GM23338 (cell line): ENCODE measurements at regions not wholly inside any gene's neighbourhood (a gene's known extent, or its start where the extent isn't known, plus 50 kb on each side); places are given as distances from the start of the nearest gene placed in this dataset.

Experiments
- ATAC-seq: fragments of 200-7000 bp; cut with Tn5 transposase; 3 replicates; pipeline ENCODE4 v1.9.1; 2020
- DNase-seq: peaks from one replicate; pipeline ENCODE4 v3.0.0-alpha.2; 2015; ENCODE audit warnings: low spot score
- H2AFZ ChIP-seq: fragments of 200-600 bp; sonication (generic); 2 replicates; pipeline ENCODE4 v1.8.0; 2016; ENCODE audit warnings: antibody characterized with exemption, mild to moderate bottlenecking, moderate library complexity
- H3F3A ChIP-seq: fragments of 200-600 bp; sonication (generic); replicated peaks from 2 replicates; pipeline ENCODE4 v1.8.0; 2017; ENCODE audit warnings: antibody characterized with exemption, mixed run types, low read depth
- H3K27ac ChIP-seq: fragments of 200-600 bp; sonication (generic); 2 replicates; pipeline ENCODE4 v1.6.1; 2016; ENCODE audit warnings: low read depth
- H3K27me3 ChIP-seq: fragments of 200-600 bp; sonication (generic); 2 replicates; pipeline ENCODE4 v1.8.0; 2016; ENCODE audit warnings: mild to moderate bottlenecking, mixed run types, moderate library complexity; ENCODE audit not compliant: insufficient read depth
- H3K36me3 ChIP-seq: fragments of 200-600 bp; sonication (generic); 2 replicates; pipeline ENCODE4 v1.8.0; 2016; ENCODE audit warnings: mild to moderate bottlenecking; ENCODE audit not compliant: insufficient read depth
- H3K4me1 ChIP-seq: fragments of 200-600 bp; sonication (generic); 2 replicates; pipeline ENCODE4 v1.8.0; 2016; ENCODE audit warnings: mild to moderate bottlenecking, moderate library complexity; ENCODE audit not compliant: insufficient read depth
- H3K4me2 ChIP-seq: fragments of 200-600 bp; sonication (generic); 2 replicates; pipeline ENCODE4 v1.7.1; 2017; ENCODE audit warnings: mixed run types
- H3K4me3 ChIP-seq: fragments of 200-600 bp; sonication (generic); 2 replicates; pipeline ENCODE4 v1.6.1; 2016; ENCODE audit warnings: mixed run types
- H3K79me2 ChIP-seq: fragments of 200-600 bp; sonication (generic); replicated peaks from 2 replicates; pipeline ENCODE4 v1.8.0; 2017; ENCODE audit warnings: mild to moderate bottlenecking; ENCODE audit not compliant: insufficient read depth
- H3K9me2 ChIP-seq: fragments of 200-600 bp; sonication (generic); 2 replicates; pipeline ENCODE4 v1.8.0; 2017; ENCODE audit not compliant: insufficient read depth
- H4K20me1 ChIP-seq: fragments of 200-600 bp; sonication (generic); replicated peaks from 2 replicates; pipeline ENCODE4 v1.8.0; 2017; ENCODE audit warnings: mild to moderate bottlenecking; ENCODE audit not compliant: insufficient read depth
- H3K27ac Mint-ChIP-seq: 2 replicates; pipeline ENCODE4 v1.8.0; 2020; ENCODE audit warnings: inconsistent platforms, mild to moderate bottlenecking, moderate library complexity, mixed read lengths
- H3K27me3 Mint-ChIP-seq: 3 replicates; pipeline ENCODE4 v1.8.0; 2022; ENCODE audit warnings: low read depth, mild to moderate bottlenecking, moderate library complexity, mixed read lengths, inconsistent platforms; ENCODE audit not compliant: insufficient read depth, poor library complexity
- H3K36me3 Mint-ChIP-seq: 3 replicates; pipeline ENCODE4 v1.8.0; 2021; ENCODE audit warnings: low read depth, mild to moderate bottlenecking, inconsistent platforms, moderate library complexity, mixed read lengths
- H3K4me1 Mint-ChIP-seq: 3 replicates; pipeline ENCODE4 v1.8.0; 2020; ENCODE audit warnings: mild to moderate bottlenecking, inconsistent platforms, mixed read lengths
- H3K4me3 Mint-ChIP-seq: 3 replicates; pipeline ENCODE4 v1.8.0; 2021; ENCODE audit warnings: moderate library complexity, mild to moderate bottlenecking, inconsistent platforms, mixed read lengths
- H3K9me3 Mint-ChIP-seq: 3 replicates; pipeline ENCODE4 v1.8.0; 2020; ENCODE audit warnings: moderate library complexity, mild to moderate bottlenecking, inconsistent platforms, mixed read lengths
- CREB1 ChIP-seq: fragments of 250-450 bp; sonication (Bioruptor Pico); IDR thresholded peaks from 2 replicates; pipeline ENCODE4 v1.5.0; 2020; ENCODE audit warnings: low read depth, mild to moderate bottlenecking, moderate library complexity
- CTCF ChIP-seq, 2 experiments: fragments of 200-600 bp in 1 of 2; sonication (generic) in 1 of 2; conservative IDR thresholded peaks; 2 replicates each; pipeline versions ENCODE4 v1.5.1 to v1.6.1; 2016 to 2017; ENCODE audit warnings: antibody characterized with exemption in 2 of 2, low read depth in 2 of 2, mild to moderate bottlenecking in 2 of 2, moderate library complexity in 1 of 2
- ETS1 ChIP-seq: IDR thresholded peaks from 2 replicates; pipeline ENCODE4 v1.6.1; 2016; ENCODE audit warnings: antibody characterized with exemption
- EZH2 ChIP-seq: fragments of 200-600 bp; sonication (generic); IDR thresholded peaks from one replicate; pipeline ENCODE4 v1.8.0; 2017; ENCODE audit warnings: antibody characterized with exemption, mild to moderate bottlenecking, low read depth; ENCODE audit not compliant: unreplicated experiment
- EZH2phosphoT487 ChIP-seq: fragments of 200-600 bp; sonication (generic); IDR thresholded peaks from one replicate; pipeline ENCODE4 v1.8.1; 2018; ENCODE audit warnings: antibody characterized with exemption; ENCODE audit not compliant: unreplicated experiment
- JUNB ChIP-seq: IDR thresholded peaks from one replicate; pipeline ENCODE4 v1.6.1; 2016; ENCODE audit warnings: antibody characterized with exemption; ENCODE audit not compliant: unreplicated experiment
- NANOG ChIP-seq: IDR thresholded peaks from 2 replicates; pipeline ENCODE4 v1.6.1; 2016; ENCODE audit warnings: antibody characterized with exemption, borderline replicate concordance
- POLR2AphosphoS5 ChIP-seq: IDR thresholded peaks from 2 replicates; pipeline ENCODE4 v1.6.1; 2016; ENCODE audit warnings: antibody characterized with exemption, low read depth
- REST ChIP-seq: IDR thresholded peaks from one replicate; pipeline ENCODE4 v1.6.1; 2018; ENCODE audit warnings: antibody characterized with exemption; ENCODE audit not compliant: unreplicated experiment
- STAT1 ChIP-seq: IDR thresholded peaks from one replicate; pipeline ENCODE4 v1.6.1; 2016; ENCODE audit warnings: antibody characterized with exemption; ENCODE audit not compliant: unreplicated experiment
- ZNF114 ChIP-seq: fragments of 250-450 bp; sonication (Bioruptor Pico); IDR thresholded peaks from 2 replicates; pipeline ENCODE4 v1.5.0; 2020; ENCODE audit warnings: mild to moderate bottlenecking, moderate library complexity
- ZNF331 ChIP-seq: fragments of 250-450 bp; sonication (Bioruptor Pico); IDR thresholded peaks from 2 replicates; pipeline ENCODE4 v1.5.0; 2020; ENCODE audit warnings: low read depth, mild to moderate bottlenecking, moderate library complexity
- ZNF462 ChIP-seq: fragments of 250-450 bp; sonication (Bioruptor Pico); IDR thresholded peaks from 2 replicates; pipeline ENCODE4 v1.5.0; 2020; ENCODE audit warnings: mild to moderate bottlenecking, moderate library complexity

GRCh38 chr2:35293261-35293660, 1062.3 kb upstream of the CRIM1 start:
- Mint-ChIP-seq H3K9me3 (no peaks in the 10 kb centered on the region), H3K27me3 (peaks cover 2% of the 10 kb centered on the region), H3K27ac (no peak overlapping the region), H3K4me1 (peaks cover 6% of the 10 kb centered on the region; the same call in 1 of the 3 replicates), H3K4me3 (no peak overlapping the region), H3K36me3 (no peaks in the 10 kb centered on the region)
- no peak overlapping the region for H3K27ac ChIP-seq
- TF ChIP-seq ETS1 (no peak), ZNF331 (CRISPR knock-in tag) (no peak), CTCF (conservative IDR thresholded peaks at IDR 0.05; ENCODE audit: low read depth in 2 of 2) (no peak), NANOG (no peak), EZH2phosphoT487 (no peak), ZNF114 (no peak), STAT1 (no peak), REST (no peak), CREB1 (no peak), ZNF462 (CRISPR knock-in tag) (no peak), POLR2AphosphoS5 (no peak), EZH2 (no peak), JUNB (no peak)
- no peaks in the 10 kb centered on the region for H3K27me3 ChIP-seq
- no peaks in the 10 kb centered on the region; the same call in 1 of the 2 replicates for H3K9me2 ChIP-seq
- H3K36me3 ChIP-seq = no peaks in the 10 kb centered on the region
- peak; percentile 72 for ATAC-seq
- no peak overlapping the region for H3K4me3 ChIP-seq
- H3K4me2 ChIP-seq = no peak overlapping the region
- H4K20me1 ChIP-seq = no peaks in the 10 kb centered on the region
- no peaks in the 10 kb centered on the region for H3K79me2 ChIP-seq
- peak overlapping the region; percentile 5 for H2AFZ ChIP-seq
- no peaks in the 10 kb centered on the region for H3K4me1 ChIP-seq
- H3F3A ChIP-seq = no peaks in the 10 kb centered on the region
- DNase-seq = no peak
